H1 (cell line): ENCODE measurements at regions not wholly inside any gene's neighbourhood (a gene's known extent, or its start where the extent isn't known, plus 50 kb on each side); places are given as distances from the start of the nearest gene placed in this dataset.
A peak's percentile ranks its signal among the peaks of the same experiment; 100 is the strongest.

Experiments used
- CTCF ChIA-PET: fragments of 300-600 bp; sonication (Branson Sonifier 250); formaldehyde crosslinking; loops from one replicate; lab custom pipeline; 2021; ENCODE audit not compliant: partially characterized antibody; lab: Charles Lee
- POLR2A ChIA-PET: fragments of 300-600 bp; sonication (Branson Sonifier 250); formaldehyde crosslinking; loops from one replicate; lab custom pipeline; 2021; ENCODE audit warnings: inconsistent platforms; ENCODE audit not compliant: partially characterized antibody; lab: Charles Lee
- DNase-seq, 2 experiments: peaks; one replicate each; pipeline versions ENCODE4 v3.0.0 to v3.0.0-alpha.2; 2010 to 2022; ENCODE audit warnings: low spot score in 2 of 2, low read depth in 1 of 2, mixed read lengths in 1 of 2
- FAIRE-seq: peaks from 2 replicates; lab custom pipeline; 2011; peaks lifted over from hg19 to GRCh38; lab: Jason Lieb, UNC
- H2AFZ ChIP-seq: 2 replicates; pipeline ENCODE4 v1.8.1; 2012; ENCODE audit warnings: low read length, inconsistent platforms
- H2AK5ac ChIP-seq: 2 replicates; pipeline ENCODE4 v1.6.1; 2013; ENCODE audit warnings: low read depth, low read length
- H2BK120ac ChIP-seq: replicated peaks from 2 replicates; pipeline ENCODE3; 2013; ENCODE audit warnings: low read depth, low read length, inconsistent platforms
- H2BK12ac ChIP-seq: 2 replicates; pipeline ENCODE4 v1.6.1; 2013; ENCODE audit warnings: low read depth, low read length
- H2BK15ac ChIP-seq: 2 replicates; pipeline ENCODE4 v1.6.1; 2013; ENCODE audit warnings: low read length
- H2BK20ac ChIP-seq: 2 replicates; pipeline ENCODE4 v1.6.1; 2013; ENCODE audit warnings: low read length
- H2BK5ac ChIP-seq: 2 replicates; pipeline ENCODE4 v1.6.1; 2013; ENCODE audit warnings: low read depth, low read length
- H3K14ac ChIP-seq: 2 replicates; pipeline ENCODE4 v1.6.1; 2013; ENCODE audit warnings: inconsistent platforms; ENCODE audit not compliant: insufficient read length
- H3K18ac ChIP-seq: 2 replicates; pipeline ENCODE4 v1.6.1; 2013; ENCODE audit warnings: low read length; ENCODE audit errors: extremely low read depth
- H3K23ac ChIP-seq: 2 replicates; pipeline ENCODE4 v1.6.1; 2013; ENCODE audit warnings: inconsistent platforms; ENCODE audit not compliant: insufficient read length
- H3K23me2 ChIP-seq: 2 replicates; pipeline ENCODE4 v1.6.1; 2013; ENCODE audit warnings: low read depth, low read length
- H3K27ac ChIP-seq: 2 replicates; pipeline ENCODE4 v1.6.1; 2011; ENCODE audit warnings: low read depth, low read length, inconsistent platforms
- H3K27me3 ChIP-seq, 4 experiments: replicated peaks in 1 of 4; 1 replicate in 1 of 4; 2 replicates in 3 of 4; pipeline versions ENCODE4 v1.6.1 to v1.8.1; 2011 to 2013; ENCODE audit warnings: low read length in 3 of 4, mild to moderate bottlenecking in 3 of 4, inconsistent platforms in 2 of 4, mixed read lengths in 2 of 4, moderate library complexity in 1 of 4; ENCODE audit not compliant: control insufficient read depth in 3 of 4, insufficient read depth in 3 of 4; ENCODE audit errors: extremely low read depth in 1 of 4
- H3K36me3 ChIP-seq, 4 experiments: 2 replicates each; pipeline versions ENCODE4 v1.6.1 to v1.8.1; 2011 to 2013; ENCODE audit warnings: mild to moderate bottlenecking in 4 of 4, low read length in 3 of 4, moderate library complexity in 2 of 4, control low read depth in 1 of 4, inconsistent platforms in 1 of 4; ENCODE audit not compliant: insufficient read depth in 4 of 4, control insufficient read depth in 2 of 4
- H3K4ac ChIP-seq: replicated peaks from 2 replicates; pipeline ENCODE3; 2013; ENCODE audit warnings: low read length, low read depth, mixed read lengths, inconsistent platforms; ENCODE audit not compliant: insufficient read length
- H3K4me1 ChIP-seq, 4 experiments: replicated peaks in 1 of 4; 1 replicate in 1 of 4; 2 replicates in 3 of 4; pipeline versions ENCODE4 v1.6.1 to v1.8.1; 2011 to 2013; ENCODE audit warnings: low read length in 3 of 4, inconsistent platforms in 2 of 4, mixed read lengths in 1 of 4; ENCODE audit not compliant: insufficient read depth in 4 of 4, control insufficient read depth in 3 of 4
- H3K4me2 ChIP-seq, 2 experiments: 2 replicates each; pipeline versions ENCODE4 v1.6.1 to v1.8.1; 2011 to 2013; ENCODE audit warnings: low read depth in 2 of 2, low read length in 2 of 2, control low read depth in 1 of 2, inconsistent platforms in 1 of 2, mild to moderate bottlenecking in 1 of 2; ENCODE audit not compliant: insufficient read depth in 1 of 2
- H3K4me3 ChIP-seq, 4 experiments: fragments of 200-600, 300-600 bp in 1 of 4; sonication (generic), shearing (Covaris generic), sonication (Bioruptor Twin) in 1 of 4; 2 replicates each; pipeline versions ENCODE4 v1.5.1 to v1.8.1; 2011 to 2016; ENCODE audit warnings: low read length in 4 of 4, low read depth in 3 of 4, control low read depth in 2 of 4, inconsistent platforms in 2 of 4, mild to moderate bottlenecking in 2 of 4, mixed read lengths in 1 of 4, moderate library complexity in 1 of 4; ENCODE audit not compliant: insufficient read depth in 2 of 4; ENCODE audit errors: extremely low read depth in 1 of 4
- H3K56ac ChIP-seq: replicated peaks from 2 replicates; pipeline ENCODE3; 2013; ENCODE audit warnings: low read depth, mild to moderate bottlenecking, mixed read lengths, low read length, inconsistent platforms; ENCODE audit not compliant: insufficient read length
- H3K79me1 ChIP-seq: 2 replicates; pipeline ENCODE4 v1.6.1; 2013; ENCODE audit warnings: low read depth, low read length, control low read depth
- H3K79me2 ChIP-seq, 2 experiments: 2 replicates each; pipeline versions ENCODE4 v1.6.1 to v1.8.1; 2012 to 2013; ENCODE audit warnings: low read length in 2 of 2, mild to moderate bottlenecking in 2 of 2, inconsistent platforms in 1 of 2; ENCODE audit not compliant: insufficient read depth in 2 of 2, control insufficient read depth in 1 of 2
- H3K9ac ChIP-seq, 4 experiments: replicated peaks in 1 of 4; 1 replicate in 1 of 4; 2 replicates in 3 of 4; pipeline versions ENCODE4 v1.6.1 to v1.8.1; 2011 to 2013; ENCODE audit warnings: low read depth in 3 of 4, low read length in 3 of 4, control low read depth in 2 of 4, mild to moderate bottlenecking in 2 of 4, moderate library complexity in 2 of 4, inconsistent platforms in 1 of 4; ENCODE audit errors: extremely low read depth in 1 of 4
- H3K9me3 ChIP-seq, 2 experiments: 2 replicates each; pipeline versions ENCODE4 v1.6.1 to v1.8.1; 2012 to 2013; ENCODE audit warnings: mild to moderate bottlenecking in 2 of 2, moderate library complexity in 2 of 2, control low read depth in 1 of 2, inconsistent platforms in 1 of 2, low read depth in 1 of 2, low read length in 1 of 2, mixed read lengths in 1 of 2; ENCODE audit not compliant: insufficient read depth in 2 of 2
- H4K20me1 ChIP-seq, 2 experiments: replicated peaks in 1 of 2; 2 replicates each; pipeline versions ENCODE3 to v1.8.1; 2011 to 2013; ENCODE audit warnings: inconsistent platforms in 2 of 2, low read length in 2 of 2, mild to moderate bottlenecking in 1 of 2; ENCODE audit not compliant: insufficient read depth in 2 of 2, control insufficient read depth in 1 of 2
- H4K5ac ChIP-seq: 2 replicates; pipeline ENCODE4 v1.6.1; 2013; ENCODE audit warnings: low read length, low read depth, mixed read lengths, inconsistent platforms; ENCODE audit not compliant: insufficient read length
- H4K8ac ChIP-seq: 2 replicates; pipeline ENCODE4 v1.8.0; 2013; ENCODE audit warnings: mild to moderate bottlenecking, moderate library complexity, low read length, inconsistent platforms; ENCODE audit not compliant: insufficient read depth; ENCODE audit errors: extremely low read depth
- H4K91ac ChIP-seq: replicated peaks from 2 replicates; pipeline ENCODE3; 2013; ENCODE audit warnings: low read length, mixed read lengths, inconsistent platforms; ENCODE audit not compliant: insufficient read length
- MAFK ChIP-seq: IDR thresholded peaks from 2 replicates; pipeline ENCODE4 v1.6.1; 2012; ENCODE audit warnings: low read depth, mild to moderate bottlenecking, improper control_type of control experiment, low read length
- SAP30 ChIP-seq: fragments of 300-600 bp; sonication (generic); IDR thresholded peaks from 2 replicates; pipeline ENCODE4 v1.7.1; 2012; ENCODE audit warnings: low read length, moderate library complexity, mild to moderate bottlenecking, inconsistent platforms; ENCODE audit not compliant: insufficient read depth, insufficient replicate concordance
- SP1 ChIP-seq: IDR thresholded peaks from 2 replicates; pipeline ENCODE4 v1.6.1; 2011; ENCODE audit warnings: low read depth, low read length
- TEAD4 ChIP-seq: IDR thresholded peaks from 2 replicates; pipeline ENCODE4 v1.6.1; 2012; ENCODE audit warnings: low read depth, low read length, inconsistent platforms, mixed read lengths
- YY1 ChIP-seq: IDR thresholded peaks from 2 replicates; pipeline ENCODE4 v1.6.1; 2011; ENCODE audit warnings: low read depth, mild to moderate bottlenecking, low read length
- ZNF274 ChIP-seq: IDR thresholded peaks from 2 replicates; pipeline ENCODE4 v1.7.0; 2012; ENCODE audit warnings: low read length, borderline replicate concordance; ENCODE audit errors: extremely low read depth
- WGBS, 2 experiments: shearing (Covaris generic) in 1 of 2; methylation state at CpG; one replicate each; pipeline versions ENCODE4 v1.1.6 to v1.1.7; 2013 to 2015; ENCODE audit warnings: low lambda C conversion rate in 2 of 2, mixed read lengths in 2 of 2, inconsistent platforms in 1 of 2, low coverage in 1 of 2, missing lambda C conversion rate in 1 of 2; ENCODE audit not compliant: insufficient replicate concordance in 2 of 2, insufficient coverage in 1 of 2, insufficient read length in 1 of 2; ENCODE audit errors: extremely low coverage in 1 of 2, missing lambda C conversion rate in 1 of 2; 5-methylcytosine and 5-hydroxymethylcytosine counted together

DNA sequence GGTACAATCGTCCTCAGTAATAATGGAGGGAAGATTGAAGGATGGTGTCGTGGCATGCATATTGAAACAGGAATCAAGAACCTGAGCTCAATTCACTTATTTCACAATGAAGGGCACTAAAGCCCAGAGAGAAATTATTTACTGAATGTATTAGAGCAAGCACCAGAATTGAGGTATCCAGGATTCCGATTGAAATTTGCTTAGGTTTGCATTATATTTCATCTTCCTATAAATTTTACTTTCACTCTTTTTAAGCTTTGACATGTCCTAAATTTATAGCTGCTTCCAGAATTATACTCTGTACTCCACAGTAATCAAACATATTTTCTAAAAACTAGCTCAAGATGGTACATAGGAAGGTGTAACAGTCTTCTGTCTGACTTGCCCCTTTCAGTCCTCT, 454.9 kb upstream of the HTR2A start:
- no peaks in the 10 kb centered on the region for H3K27me3 ChIP-seq
- H2BK5ac ChIP-seq: no peak overlapping the region
- H2BK12ac ChIP-seq: no peak overlapping the region
- no peak overlapping the region for H3K27ac ChIP-seq
- no peaks in the 10 kb centered on the region for H3K79me1 ChIP-seq
- no peak overlapping the region for H3K9ac ChIP-seq
- TF ChIP-seq SP1: no peak
- TF ChIP-seq MAFK: peak; percentile 32; the same call in 1 of the 2 replicates
- TF ChIP-seq ZNF274: no peak
- no peak for TF ChIP-seq SAP30
- TF ChIP-seq TEAD4: no peak
- TF ChIP-seq YY1: no peak
- H4K5ac ChIP-seq: no peak overlapping the region
- ChIA-PET CTCF (no interaction called here), POLR2A (no interaction called here)
- no peaks in the 10 kb centered on the region for H3K4me1 ChIP-seq
- H4K20me1 ChIP-seq: no peaks in the 10 kb centered on the region
- H2AFZ ChIP-seq: no peak overlapping the region
- no peak overlapping the region for H3K18ac ChIP-seq
- no peak overlapping the region for H2BK20ac ChIP-seq
- H4K91ac ChIP-seq: no peak overlapping the region
- H3K4me3 ChIP-seq: no peak overlapping the region
- H3K79me2 ChIP-seq: no peaks in the 10 kb centered on the region
- no peak overlapping the region for H2AK5ac ChIP-seq
- FAIRE-seq: no peak
- WGBS, 2 experiments: 92% methylated on average over 3 of the region's 3 CpGs; no CpG with 5 or more reads in 1 of the 2 experiments
- no peak overlapping the region for H3K4me2 ChIP-seq
- no peaks in the 10 kb centered on the region for H3K23me2 ChIP-seq
- no peaks in the 10 kb centered on the region for H3K9me3 ChIP-seq
- no peak overlapping the region for H3K56ac ChIP-seq
- no peak overlapping the region for H3K4ac ChIP-seq
- H3K14ac ChIP-seq: no peak overlapping the region
- no peak for DNase-seq
- H3K23ac ChIP-seq: no peak overlapping the region
- H3K36me3 ChIP-seq: no peaks in the 10 kb centered on the region
- H4K8ac ChIP-seq: no peak overlapping the region
- H2BK15ac ChIP-seq: no peak overlapping the region
- H2BK120ac ChIP-seq: no peak overlapping the region
